GM21515 (cell line): ENCODE measurements at regions not wholly inside any gene's neighbourhood (a gene's known extent, or its start where the extent isn't known, plus 50 kb on each side); places are given as distances from the start of the nearest gene placed in this dataset.

Experiments
- ATAC-seq: cut with Tn5 transposase; IDR thresholded peaks from one replicate; pipeline ENCODE4 v1.9.1; 2021; ENCODE audit not compliant: unreplicated experiment

DNA sequence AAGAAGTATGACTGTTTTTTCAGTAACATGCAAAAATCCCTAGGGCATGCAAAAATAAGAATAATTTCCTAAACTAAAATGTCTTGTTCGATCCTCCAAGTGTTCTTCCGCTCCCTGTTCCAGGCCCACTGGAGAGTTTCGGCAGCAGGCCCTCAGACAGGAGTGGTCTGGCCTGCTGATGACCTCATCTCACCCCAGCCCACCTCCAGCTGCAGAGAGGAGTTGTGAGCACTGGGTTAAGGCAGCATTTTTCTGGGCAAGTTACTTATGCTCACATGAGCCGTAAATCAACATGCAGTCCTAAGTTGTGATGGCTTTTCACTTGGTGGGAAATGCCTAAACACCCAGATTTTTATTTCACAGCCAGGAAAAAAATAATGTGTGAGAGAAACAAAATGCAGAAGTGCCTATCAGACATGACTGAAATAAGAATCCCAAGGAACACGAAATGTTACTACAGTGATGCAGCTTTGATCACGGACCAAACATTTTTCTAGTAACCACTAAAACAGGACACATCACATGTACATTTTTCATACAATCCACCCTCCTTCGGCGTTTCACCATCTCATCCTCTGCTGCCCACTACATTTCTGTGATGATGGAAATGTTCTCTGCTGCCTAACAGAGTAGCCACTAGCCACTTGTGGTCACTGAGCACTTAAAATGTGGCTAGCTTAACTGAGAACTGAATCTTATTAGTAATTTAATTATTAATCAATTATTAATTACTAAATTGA lies 153.3 kb upstream of the TBL1X start:
- no peak for ATAC-seq

DNA sequence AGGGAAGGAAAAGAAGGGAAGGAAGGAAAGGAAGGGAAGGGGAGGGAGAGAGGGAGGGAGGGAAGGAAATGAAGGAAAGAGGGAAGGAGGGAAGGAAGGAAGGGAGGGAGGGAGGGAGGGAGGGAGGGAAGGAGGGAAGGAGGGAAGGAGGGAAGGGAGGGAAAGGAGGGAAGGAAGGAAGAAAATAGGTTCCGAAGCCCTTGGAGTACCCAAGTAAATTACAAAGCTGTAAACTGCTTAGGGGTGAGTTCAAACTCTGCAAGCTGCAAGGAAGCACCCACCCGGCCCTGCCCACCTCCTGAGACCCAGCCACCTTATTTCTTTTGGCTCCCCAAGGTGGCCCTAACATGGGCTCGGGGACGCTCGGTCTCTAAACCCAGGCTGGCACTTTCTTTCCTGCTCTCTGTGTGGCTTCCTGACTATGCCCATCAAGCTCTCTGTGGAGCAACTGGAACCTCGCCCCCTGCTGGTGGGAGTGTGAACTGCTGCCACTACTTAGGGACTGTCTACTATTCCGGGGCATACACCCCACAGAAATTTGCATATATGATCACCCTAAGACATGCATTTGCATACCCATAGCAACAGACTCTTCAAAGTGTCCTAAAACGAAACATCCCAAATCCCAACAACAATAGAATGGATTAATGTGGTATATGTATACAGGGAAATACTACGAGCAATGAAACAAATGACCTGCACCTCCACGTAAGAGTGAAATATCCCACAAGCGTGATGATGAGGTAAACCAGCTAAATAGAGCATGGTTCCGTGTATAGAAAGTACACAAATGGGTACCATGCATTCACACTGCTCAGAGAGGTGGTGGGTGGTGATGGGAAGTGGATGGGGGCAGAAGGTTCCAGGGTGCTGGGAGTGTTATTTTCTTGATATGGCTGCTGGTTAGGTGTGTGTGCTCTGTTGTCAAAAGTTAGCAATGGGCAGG lies 151.7 kb upstream of the TBL1X start:
- ATAC-seq: peak; percentile 82

DNA sequence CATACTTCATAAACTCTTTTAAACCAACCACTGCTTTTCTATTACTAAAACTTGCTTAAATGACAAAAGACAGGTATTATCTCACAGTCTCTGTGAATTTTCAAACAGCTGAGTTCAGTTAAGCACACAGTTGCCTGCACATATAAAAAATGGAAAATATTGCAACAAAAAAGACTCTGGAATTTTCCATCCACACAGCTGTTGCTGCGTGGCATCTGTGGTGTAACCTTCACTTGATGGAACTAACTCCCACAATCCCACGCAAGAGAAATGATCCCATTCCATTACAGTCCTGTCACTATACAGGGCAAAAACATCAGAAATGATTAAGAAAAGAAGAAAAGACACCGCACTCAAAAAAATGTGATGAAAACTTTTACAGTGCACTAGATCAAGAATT lies 149.8 kb upstream of the TBL1X start:
- no peak for ATAC-seq

DNA sequence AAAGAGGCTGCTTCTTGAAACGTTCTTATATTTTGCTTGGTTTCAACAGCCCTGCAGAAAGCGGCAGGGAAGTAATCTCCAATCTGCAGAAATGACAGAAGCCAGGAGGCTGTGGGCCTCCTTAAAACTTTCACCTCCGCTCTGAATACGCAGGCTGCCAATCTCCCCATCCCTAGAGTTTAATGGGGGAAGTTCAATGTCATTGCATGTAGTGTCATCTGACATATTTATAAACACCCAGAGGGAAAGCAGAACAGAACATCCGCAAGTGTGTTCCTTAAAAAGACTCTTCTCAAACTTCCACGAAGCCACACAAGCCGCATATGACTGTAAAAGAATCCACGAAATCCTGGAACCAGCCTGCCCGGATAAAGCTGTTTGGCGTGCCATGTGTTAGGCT lies 148.8 kb upstream of the TBL1X start:
- ATAC-seq: no peak

DNA sequence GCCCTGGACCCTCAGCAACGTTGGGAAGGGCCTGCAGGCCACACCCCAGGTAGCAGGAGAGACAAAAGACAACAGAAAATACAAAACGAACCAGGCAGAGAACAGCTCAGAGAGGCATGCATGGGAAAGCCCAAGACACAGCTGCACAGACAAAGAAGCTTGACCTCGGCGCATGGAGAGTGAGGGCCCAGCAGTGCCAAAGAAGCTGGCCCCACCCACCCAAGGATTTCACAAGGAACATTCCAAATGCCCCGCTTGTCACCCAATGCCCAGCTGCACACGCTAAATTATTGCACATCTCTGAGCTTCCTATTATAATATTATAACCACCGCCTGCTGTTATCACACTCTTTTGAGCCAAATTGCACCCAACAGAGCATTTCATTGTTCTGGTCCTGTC lies 147.7 kb upstream of the TBL1X start:
- ATAC-seq: no peak

DNA sequence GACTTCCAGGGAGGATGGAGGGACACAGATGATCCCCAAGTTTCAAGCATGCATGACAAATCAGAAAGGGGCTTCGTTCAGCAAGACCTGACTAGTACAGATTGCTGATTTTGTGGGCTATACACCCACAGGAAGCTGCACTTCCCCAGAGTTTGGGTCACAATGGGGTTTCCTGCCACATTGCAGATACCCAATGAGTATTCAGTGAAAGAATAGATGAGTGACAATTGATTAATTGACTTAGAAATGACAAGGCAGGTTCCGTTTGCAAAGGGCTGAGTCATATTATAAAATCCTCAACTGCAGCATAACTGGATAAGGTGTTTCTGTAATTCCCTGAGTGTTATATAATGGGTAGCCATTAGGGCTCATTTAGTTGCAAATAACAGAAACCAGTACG lies 146.6 kb upstream of the TBL1X start:
- ATAC-seq: no peak

DNA sequence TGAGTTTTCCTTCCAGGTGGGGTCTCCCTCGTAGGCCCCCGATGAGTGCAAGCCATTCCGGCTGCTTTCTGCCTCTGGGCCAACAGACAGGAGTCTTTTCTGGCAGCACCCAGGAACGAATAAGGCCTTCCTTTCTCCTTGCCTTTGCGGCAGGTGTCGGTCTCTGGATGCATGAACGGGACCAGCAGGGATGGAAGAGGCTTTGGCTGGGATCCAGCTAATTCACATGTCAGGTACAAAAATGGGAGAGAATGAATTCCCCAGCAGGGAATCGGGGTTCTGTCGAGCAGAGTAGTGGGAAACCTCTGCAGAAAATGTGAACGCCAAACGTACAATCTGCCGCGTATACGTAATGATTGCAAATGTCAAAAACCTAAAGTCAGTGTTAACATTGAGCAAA lies 146.1 kb upstream of the TBL1X start:
- ATAC-seq: no peak

DNA sequence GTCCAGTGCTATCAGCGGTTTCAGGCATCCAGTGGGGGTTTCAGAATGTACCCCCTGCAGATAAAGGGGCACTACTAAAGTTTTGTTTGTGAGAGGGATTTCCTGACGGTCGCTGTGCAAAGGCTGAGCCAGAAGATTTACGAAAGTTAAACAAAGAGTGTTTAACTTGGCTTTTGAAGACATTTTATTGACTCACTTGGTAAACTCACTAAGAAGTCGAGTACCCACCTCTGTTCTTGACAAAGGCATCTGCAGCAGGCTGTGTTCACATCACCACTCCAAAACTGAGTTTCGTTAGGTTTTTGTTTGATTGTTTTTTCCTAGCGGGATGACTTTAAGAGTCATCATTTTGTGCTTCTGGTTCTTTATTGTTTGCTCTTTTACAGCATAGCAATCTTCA lies 143.9 kb upstream of the TBL1X start:
- ATAC-seq: no peak

DNA sequence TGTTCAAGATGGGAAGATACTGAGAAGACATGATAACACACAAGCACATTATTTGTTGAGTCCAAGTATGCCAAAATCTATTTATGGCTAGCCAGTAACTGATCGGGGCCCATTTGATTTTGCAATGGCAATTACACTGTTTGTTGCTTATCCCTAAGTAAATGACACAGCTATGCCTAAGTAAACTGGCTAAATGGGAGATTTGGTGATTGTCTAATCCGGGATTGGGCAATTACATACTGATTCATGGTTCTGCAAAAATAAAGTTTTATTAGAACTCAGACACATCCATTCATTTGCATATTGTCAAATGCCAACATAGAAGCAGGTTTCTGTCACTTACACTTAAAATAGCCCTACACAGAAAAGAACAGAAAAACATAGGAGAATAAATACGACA lies 140.2 kb upstream of the TBL1X start:
- no peak for ATAC-seq

DNA sequence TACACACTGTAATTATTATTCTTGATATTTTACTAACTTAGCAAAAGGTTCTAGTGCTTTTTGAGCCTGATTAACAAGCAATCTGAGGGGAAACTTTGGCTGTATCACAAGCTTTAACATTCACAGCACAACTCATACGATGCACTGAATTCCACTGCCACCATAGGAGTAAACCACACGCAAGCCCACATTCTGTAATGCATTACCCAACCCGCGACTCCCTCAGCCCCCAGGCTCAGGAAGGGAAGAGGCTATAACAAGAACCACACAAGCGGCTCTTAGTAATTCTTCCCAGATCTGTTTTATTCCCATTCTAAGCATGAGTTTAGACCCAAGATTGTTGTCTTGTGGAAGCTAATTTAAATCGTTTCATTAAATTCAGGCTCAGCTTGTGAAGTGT lies 138.5 kb upstream of the TBL1X start:
- no peak for ATAC-seq

DNA sequence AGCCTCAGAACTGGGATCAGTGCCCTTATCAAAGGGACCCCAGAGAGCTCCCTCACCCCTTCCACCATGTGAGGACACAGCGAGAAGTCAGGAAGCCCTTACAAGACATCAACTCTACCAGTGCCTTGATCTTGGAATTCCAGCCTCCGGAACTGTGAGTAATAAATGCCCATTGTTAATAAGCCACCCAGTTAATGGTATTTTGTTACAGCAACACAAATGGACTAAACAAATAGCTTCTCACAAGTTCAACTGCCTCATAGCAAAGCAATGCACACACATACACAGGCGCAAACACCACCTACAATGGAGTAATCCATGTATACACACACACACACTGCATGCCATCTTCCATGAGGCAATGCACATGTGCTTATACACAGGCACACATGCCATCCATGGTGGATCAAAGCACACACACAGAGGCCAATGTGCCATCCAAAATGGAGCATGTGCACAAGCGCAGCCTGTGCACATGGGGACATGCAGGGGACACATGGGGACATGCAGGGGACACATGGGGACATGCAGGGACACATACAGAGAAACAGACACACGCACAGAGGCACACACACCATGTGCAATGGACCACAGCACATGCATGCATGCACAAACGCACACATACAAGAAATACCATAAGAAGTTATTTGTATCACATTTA lies 137.6 kb upstream of the TBL1X start:
- ATAC-seq: no peak

DNA sequence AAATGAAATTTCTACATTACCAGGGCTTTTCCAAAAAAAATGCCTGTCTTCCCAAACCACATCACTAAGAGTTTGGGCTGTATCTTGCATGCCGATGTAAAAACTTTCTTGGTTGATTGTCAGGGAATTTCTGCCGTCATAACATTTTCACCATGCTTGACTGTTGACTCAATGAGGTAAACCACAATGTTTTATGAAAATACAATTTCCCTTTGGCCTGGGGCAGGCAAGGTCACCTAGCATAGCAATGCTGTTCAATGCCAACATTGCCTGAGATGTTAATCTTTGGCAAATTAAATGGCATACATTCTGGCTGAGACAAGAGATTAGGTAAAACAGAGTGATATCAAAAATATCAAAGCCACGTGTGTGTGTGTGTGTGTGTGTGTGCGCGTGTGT lies 137.1 kb upstream of the TBL1X start:
- no peak for ATAC-seq

DNA sequence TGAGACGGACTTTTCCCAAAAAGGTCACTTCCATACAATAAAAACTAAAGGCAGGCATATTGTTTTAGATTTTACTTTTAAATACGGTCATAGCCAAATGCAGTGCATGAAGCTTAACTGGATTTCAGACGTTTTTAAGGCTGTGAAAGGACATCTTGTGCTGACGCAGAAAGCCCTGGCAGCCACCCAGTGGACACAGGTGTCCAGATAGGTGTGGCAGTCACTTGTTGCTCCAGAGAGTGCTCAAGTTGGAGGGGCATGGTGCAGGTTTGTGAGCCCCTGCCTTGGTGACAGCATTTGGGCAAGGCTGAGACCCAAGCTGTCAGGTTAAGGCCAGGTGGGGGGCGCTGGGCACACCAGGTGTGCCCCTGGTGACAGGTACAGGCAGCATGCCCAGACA lies 135.8 kb upstream of the TBL1X start:
- no peak for ATAC-seq

DNA sequence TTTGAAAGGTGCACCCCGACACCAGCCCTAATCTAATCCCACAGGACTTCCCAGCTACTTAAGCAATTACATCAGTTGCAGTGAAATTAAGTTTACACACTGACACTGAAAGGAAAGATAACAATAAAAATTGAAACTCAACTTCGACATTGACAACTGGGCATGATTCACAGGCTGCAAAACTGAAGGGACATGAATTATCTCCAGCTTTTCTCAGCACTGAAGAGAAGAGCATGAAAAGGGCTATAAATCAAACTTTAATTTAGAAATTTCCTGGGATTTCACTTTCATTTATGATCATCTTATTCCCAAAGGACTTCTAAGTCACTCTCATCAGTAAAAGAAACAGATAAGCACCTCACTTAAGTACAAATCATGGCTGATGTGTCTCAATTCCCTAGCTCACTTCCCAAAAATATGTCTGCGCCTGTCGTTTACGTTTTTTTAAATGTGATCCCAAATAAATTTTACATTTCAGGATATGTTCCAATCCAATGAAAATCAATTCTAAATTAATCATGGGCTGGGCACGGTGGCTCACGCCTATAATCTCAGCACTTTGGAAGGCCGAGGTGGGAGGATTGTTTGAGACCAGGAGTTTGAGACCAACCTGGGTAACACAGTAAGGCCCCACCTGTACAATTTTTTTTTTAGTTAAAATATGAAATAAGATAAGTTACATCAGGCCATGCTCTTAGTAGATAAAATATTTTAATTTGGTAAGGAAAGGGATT lies 134.4 kb upstream of the TBL1X start:
- no peak for ATAC-seq

DNA sequence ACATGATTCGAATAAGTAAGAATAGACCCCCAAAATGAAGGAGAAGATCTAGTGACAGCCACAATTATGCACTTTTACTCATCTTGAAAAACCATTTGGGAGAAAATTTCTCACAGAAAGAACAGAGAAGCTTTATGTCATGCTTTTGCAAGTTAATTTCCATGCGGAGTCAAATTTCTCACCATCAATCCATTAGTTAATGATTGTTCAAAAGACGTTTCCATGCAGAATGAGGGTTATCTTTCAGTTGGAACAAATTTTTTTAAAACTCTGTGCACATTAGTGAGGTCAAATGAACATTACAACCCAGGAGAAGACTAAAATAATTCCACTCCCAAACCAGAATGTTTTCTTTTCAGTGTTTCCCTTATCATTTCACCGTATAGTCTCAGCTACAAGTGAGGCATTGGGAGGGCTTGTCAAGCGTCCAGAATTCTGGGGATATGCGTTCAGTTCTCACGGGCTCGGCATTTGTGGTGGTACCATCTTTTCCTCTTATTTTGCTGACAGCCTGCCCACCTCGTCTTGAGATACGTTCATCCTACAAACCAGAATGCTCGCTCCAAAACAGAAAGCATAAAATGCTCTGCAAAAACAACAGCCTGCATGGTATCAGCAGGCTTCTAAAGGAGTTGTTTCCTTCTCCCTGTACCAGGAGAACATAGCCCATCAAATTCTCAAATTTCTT lies 130.8 kb upstream of the TBL1X start:
- ATAC-seq: no peak

DNA sequence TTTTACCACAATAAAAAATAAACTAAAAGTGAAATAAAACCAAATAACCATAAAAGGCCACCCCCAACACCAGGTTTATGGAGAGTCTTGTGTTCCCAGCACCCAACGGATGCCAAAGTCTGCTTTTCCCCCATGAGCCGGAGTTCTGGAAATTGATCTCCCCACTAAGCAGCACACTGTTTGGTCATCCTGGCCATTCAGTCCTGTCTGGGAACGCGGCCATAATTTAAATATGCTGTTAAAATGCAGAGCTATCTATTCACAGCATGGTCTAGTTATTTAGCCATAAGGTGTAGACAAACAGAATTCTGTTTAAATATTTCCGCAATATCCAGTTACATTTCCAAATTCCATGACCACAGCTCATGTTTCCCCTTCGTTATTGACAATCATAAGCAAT lies 129.6 kb upstream of the TBL1X start:
- no peak for ATAC-seq

DNA sequence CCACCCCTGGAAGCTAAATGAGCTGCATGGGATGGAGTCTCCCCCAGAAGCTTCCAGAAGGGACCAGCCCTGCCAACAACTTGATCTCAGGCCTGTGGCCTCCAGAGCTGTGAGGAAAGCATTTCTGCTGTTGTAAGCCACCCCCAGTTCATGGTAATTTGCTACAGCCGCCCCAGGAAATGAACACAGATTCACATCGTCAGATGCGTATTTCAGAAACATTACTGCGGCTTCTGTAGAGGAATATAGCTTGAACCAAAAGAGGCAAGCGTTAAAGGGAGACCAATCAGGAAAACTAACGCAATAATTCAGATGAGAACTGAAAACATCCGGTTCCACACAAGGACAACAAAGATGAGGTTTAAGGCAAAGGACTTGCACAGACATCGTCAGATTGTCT lies 128.4 kb upstream of the TBL1X start:
- no peak for ATAC-seq

DNA sequence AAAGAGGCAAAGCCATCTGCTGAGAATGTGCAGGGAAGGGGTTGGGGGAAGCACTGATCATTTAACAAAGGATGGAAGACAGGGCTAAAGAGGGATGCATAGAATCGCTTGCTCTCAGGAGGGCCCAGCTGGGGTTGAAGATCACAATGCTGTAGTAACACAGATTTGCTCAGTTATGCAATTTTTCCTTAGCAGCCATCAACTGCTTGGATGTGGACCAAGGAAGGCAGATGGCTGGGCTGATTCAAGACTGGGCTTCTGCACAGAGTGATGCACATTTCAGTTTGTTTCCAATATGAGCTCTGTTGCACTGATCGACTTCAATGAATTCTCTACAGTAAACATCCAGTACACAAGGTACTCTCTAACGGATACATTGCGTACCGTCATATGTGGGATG lies 127.8 kb upstream of the TBL1X start:
- ATAC-seq: no peak

DNA sequence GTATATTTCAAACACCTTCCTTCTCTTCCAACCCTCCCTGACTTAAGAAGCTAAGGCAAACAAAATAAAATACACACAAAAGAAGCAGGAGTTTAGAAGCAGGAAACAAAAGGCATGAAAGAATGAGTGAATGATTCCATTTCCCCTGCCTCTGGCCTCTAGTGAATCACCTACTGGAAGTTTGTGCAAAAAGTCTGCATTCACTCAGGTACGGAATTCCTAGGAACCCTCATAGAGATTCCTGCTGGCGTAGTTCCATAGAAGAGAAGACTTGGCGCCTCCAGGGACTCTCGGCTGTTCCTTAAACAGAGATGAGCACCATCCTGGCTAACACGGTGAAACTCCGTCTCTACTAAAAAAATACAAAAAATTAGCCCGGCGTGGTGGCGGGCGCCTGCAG lies 125.9 kb upstream of the TBL1X start:
- ATAC-seq: no peak

DNA sequence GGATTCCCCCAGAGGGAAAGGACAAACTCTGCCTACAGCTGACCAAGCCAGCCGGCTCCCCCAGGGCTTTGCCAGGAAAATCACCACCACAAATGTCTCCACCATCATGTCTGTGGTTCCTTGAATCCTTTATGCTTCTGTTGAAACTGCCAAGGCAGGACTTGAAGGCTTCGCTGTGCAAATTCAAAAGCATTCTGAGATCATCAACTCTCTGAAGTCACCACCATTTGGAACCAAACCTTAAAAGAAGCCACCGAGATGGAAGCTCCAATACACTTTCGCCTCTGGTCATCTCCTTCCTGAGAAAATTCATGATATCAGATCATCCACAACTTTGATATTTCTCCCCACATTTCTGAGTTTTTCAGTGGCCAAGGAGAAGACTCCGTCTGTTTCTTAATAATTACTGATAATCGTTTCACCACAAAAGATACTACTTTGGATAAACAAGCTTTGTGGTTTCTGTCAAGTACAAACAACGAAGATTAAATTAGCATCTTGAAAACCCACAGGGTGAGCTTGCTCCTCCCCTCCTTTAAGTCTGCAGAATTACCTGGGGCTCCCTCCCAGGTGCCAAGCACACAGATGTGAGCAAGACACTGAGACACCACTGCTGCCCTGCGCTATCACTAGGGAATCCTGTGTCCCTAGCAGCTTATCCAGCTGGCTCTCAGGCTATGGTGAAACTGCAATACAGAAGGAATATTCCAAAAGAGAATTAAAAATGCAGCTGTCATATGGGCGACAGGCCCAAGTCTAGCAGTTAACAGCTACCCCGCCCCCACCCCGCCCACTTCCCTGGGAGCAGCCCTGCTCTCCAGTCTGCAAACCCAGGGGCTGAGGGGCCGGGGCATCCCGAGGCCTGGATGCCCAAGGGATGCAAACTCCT lies 125.0 kb upstream of the TBL1X start:
- no peak for ATAC-seq
